ENCODE measurements at regions not wholly inside any gene's neighbourhood (a gene's known extent, or its start where the extent isn't known, plus 50 kb on each side); places are given as distances from the start of the nearest gene placed in this dataset.
A peak's percentile ranks its signal among the peaks of the same experiment; 100 is the strongest.

- DNase-seq (ENCODE audit: low spot score), result no peak
Observed at GRCh38 chr5:12248831-12249230, 344.6 kb upstream of the CTNND2 start.

DNA sequence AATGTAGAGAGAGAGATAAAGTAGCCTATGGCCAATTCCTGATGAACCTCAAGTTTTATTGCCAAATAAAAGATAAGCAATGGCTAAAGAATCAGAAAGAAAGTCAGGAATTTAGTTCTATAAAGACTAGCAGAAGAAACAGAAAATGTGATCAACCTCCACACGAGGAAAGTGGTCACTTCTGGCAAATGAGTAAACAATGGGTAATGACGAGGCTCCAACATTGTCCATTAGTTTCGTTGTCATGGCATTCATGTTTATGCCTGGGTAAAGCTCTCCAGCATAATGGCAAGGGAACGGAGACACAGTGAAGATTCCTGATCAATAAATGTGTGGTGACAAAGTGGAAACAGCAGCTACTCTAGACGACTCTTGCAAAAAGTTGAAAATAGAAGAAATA, 341.8 kb upstream of the CTNND2 start:
- DNase-seq (ENCODE audit: low spot score), result no peak

DNA sequence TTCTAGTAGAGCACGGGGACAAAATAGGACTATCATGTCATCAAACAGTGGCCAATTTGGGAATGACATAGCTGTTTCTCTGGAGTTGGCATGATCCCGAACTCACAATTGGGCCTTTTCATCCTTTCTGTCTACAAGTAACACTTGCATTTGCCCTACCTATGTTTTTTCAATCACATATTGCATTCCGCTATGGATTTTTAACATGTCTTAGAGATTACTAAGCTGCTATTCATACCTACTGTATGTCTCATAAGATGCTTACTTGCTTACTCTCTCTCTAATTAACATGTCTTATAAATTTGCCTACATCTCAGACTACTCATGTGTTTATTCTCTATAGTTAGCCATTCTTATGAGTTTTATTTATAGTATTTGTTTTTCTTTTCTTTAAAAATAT, 341.2 kb upstream of the CTNND2 start:
- DNase-seq (ENCODE audit: low spot score), result no peak

- DNase-seq (ENCODE audit: low spot score), result no peak
Observed at GRCh38 chr5:12242950-12243888, 339.0 kb upstream of the CTNND2 start.

DNA sequence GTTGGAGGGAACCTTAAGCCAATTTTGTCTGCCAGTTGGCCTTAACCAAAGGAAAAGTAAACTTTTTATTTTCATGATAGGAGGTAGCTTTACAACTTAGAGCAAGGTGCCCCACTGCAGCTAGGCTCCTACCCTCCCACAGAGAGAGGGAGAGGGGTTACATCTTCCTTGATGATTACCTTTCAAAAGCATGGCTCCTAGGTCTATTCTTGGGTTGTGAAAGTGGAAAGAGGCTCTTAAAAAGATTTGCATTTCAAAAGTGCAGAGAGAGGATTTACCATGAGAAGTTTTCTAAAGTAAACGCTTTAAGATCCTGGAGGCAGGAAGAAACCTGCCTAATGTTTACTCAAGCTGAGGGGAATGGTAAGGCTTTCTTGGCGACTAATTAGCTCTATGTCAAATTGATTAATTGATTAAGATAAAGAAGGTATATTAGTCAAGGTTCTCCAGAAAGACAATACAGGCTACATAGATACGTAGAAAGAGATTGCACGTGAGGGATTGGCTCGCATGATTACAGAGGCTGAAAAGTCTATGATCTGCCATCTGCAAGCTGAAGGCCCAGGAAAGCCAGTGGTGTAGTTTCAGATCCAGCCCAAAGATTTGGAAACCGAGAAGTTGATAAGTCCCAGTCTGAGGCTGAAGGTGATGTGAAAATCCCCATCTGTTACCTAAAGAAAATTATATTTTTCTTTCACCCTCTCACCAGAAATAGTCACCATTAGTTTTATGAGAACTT, 333.8 kb upstream of the CTNND2 start:
- DNase-seq (ENCODE audit: low spot score), result peak; percentile 28

GRCh38 chr5:12230659-12231058, 326.4 kb upstream of the CTNND2 start:
- no peak for DNase-seq (ENCODE audit: low spot score)

DNA sequence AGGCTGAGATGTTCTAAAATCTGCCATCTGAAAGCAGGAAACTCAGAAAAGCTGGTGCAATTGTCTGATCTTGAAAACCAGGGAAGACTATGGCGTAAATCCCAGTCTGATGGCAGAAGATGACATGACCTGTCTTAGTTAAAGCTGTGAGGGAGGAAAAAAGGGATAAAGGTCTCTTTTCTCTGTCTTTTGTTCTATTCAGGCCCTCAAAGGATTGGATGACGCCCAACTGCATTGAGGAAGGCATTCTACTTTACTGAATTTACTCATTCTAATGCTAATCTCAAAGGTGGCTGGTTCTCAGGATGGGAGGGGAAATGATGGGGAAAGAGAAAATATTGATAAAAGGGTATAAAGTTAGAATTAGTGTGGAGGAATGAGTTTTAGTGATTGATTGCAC, 312.8 kb upstream of the CTNND2 start:
- peak; percentile 34 for DNase-seq (ENCODE audit: low spot score)

GRCh38 chr5:12214267-12215015, 310.2 kb upstream of the CTNND2 start:
- DNase-seq (ENCODE audit: low spot score), result no peak

DNA sequence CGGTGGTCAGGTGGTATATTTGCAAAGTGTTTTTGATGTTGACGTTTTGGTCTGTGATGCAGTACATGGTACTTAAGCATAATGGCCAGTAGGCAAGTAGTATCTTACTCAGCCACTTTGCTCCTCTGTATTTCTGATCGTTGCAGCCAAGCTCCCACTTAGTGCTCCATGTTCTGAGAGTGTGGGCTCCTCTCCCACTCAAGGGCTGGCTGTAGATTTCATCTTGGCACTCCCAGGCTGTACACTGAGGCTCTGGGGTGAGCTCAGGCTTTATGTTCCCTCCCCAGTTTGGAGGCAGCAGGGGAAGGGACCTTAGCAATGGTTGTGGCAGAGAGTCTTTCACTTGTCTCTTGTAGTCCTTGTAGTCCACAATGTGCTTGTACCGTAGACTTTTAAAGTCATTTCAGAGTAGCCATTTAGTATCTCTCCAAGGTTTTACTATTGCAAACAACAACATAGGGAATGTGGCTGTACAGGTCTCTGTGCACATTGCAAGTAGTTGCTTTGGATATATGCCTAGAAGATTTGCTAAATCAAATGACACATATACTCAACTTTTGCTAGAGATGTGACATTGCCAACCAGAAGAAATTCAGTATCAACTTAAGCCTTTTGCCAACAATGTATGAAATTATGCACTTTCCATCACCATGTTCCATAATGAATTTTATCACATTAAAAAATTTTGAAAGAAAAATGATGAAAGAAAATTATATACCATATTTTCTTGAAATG, 304.3 kb upstream of the CTNND2 start:
- DNase-seq (ENCODE audit: low spot score), result no peak

- DNase-seq (ENCODE audit: low spot score), result no peak
Observed at GRCh38 chr5:12204761-12205160, 300.5 kb upstream of the CTNND2 start.

DNA sequence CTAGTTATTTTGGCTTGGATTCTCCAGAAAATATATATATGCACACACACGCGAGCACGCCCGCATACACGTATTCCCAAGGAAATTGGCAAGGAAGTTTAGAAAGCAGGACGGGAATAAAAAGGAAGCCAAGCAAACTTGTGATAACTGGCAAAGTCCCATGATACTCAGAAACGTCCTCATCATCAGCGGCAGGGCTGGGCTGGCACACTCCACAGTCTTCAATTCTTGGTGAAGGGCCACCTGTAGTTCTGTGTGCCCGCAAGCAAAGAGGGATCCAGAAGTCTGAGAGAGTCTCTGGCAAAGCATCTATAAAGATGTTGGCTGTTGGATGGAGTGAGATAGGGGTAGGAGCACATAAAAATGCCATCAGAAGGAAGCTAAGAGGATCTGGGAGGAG, 289.3 kb upstream of the CTNND2 start:
- no peak for DNase-seq (ENCODE audit: low spot score)

DNA sequence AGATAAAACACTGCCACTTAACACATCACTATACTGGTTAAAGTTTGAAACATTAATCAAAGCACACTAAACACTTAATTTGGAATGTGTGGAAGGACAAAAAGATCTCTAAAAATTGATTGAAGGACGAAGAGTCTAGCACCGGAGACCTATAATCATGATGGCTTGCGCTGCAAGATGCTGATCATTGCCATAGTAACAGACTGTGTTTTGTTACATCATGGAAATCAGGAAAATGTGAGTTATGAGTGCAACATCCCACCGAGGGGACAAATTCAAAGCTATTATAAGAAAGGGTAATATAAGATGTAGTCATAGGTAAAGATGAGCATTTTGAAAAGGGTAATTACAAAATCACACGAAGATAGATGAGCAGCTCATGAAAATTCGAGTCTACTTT, 278.8 kb upstream of the CTNND2 start:
- DNase-seq (ENCODE audit: low spot score), result no peak

DNA sequence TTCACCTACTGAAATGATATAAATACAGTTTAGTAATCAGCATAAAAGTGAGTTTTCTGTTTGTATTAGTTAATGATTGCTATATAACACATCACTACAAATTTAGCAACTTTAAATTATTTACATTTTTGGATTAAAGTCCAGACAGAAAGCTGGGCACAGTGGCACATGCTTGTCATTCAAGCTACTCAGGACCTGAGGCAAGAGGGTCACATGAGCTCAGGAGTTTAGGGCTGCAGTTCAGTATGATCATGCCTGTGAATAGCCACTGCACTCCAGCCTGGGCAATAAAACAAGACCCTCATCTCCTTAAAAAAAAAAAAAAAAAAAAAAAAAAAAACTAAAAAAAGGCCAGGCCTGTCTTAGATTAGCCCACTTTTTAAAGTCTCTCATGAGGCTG, 273.6 kb upstream of the CTNND2 start:
- DNase-seq (ENCODE audit: low spot score), result no peak

GRCh38 chr5:12177225-12177624, 273.0 kb upstream of the CTNND2 start:
- no peak for DNase-seq (ENCODE audit: low spot score)

DNA sequence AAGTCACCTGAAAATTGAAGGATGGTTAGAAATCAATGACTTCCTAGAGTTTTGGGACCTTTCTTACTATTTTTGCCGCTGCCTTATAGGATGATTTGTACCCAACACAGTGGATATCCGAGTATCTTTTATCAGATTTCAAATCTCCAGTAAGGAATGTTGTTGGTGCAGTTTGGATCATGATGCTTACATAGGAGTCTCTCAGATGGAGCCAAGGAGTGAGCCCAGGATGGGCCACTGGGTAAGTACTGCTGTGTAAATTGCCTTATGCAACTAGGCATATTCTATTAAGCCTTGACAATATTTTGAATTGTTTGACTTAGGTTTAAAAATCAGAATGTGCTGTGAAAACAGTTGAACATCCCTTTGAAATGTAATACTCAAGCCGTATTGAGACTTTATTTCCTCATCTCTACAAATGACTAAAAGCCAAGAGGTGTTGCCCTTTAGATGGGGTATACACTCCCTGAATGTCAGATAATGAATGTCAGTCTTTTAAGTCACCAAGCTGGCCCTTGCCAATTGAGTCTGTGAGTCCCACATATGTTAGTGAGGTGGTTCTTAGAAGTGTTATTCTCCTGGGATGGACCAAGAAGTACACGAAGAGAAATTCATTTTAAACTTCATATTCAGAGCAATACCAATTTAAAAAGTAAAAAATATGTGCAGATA, 271.8 kb upstream of the CTNND2 start:
- no peak for DNase-seq (ENCODE audit: low spot score)

DNA sequence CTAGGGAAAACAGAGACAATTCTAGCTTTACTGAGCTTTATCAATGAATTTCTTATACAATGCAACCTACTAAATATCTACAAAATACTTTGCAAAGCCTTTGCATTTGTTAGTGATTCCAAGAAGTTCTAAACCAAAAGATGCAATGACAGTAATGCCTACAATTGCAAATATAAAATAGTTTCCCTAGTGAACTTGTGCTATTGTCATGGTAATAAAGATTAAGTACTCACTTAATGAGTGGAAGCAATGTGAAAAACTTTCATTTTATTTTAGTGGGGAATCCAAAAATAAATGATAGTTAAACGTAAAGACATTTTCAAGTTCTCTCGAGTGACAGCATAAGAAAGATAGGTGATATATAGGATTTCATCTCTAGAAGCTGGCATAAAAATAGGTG, 270.5 kb upstream of the CTNND2 start:
- DNase-seq (ENCODE audit: low spot score), result no peak

- DNase-seq (ENCODE audit: low spot score), result no peak
Observed at GRCh38 chr5:12169536-12169935, 265.3 kb upstream of the CTNND2 start.

DNA sequence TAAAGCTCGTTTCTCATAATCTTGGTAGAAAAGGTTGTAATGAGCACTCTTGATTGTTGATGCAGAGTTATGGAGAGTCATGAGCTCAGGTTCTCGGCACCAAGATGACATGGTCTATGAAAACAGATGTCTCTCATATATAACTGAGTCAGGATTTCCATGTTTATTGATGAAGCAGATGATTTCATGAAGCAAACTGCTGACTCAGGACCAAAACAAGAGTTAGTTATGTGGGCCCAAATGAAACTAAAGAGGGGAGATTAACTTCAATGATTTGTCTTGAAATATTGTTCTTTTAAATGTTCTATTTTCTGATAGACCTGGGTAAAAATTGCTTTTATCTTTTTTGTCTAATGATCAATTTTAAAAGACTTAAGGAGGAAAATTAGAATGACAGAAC, 258.6 kb upstream of the CTNND2 start:
- no peak for DNase-seq (ENCODE audit: low spot score)

DNA sequence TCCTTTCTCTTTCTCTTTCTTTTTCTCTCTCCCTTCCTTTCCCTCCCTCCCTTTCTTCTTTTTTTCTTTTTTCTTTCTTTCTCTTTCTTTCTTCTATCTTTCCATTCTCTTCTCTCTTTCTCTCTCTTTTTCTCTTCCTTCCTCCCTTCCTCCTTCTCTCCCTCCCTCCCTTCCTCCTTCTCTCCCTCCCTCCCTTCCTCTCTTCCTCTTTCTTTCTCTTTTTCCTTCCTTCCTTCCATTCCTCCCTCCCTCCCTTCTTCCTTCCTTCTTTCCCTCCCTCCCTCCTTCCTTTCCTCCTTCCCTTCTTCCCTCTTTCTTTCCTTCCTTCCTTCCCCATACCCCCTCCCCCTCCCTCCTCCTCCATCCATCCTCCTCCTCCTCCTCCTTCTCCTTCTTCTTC, 243.3 kb upstream of the CTNND2 start:
- DNase-seq (ENCODE audit: low spot score), result no peak

- DNase-seq (ENCODE audit: low spot score), result no peak
Observed at GRCh38 chr5:12141496-12141895, 237.2 kb upstream of the CTNND2 start.

DNA sequence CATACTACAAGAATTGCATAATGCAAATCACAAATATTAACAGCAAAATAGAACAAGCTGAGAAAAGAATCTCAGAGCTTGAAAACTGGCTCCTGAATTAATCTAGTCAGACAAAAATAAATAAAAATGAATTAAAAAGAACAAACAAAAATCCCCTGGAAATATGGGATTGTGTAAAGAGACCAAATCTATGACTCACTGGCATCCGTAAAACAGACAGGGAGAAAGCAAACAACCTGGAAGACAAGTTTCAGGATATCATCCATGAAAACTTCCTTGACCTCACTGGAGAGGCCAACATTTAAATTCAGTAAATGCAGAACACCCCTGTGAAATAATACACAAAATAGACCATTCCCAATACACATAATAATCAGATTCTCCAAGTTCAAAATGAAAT, 229.3 kb upstream of the CTNND2 start:
- DNase-seq (ENCODE audit: low spot score), result no peak
